WTC11 (cell line): ENCODE measurements at regions not wholly inside any gene's neighbourhood (a gene's known extent, or its start where the extent isn't known, plus 50 kb on each side); places are given as distances from the start of the nearest gene placed in this dataset.

Experiments
- E2F1 ChIP-seq: sonication (generic); formaldehyde crosslinking; IDR thresholded peaks from 2 replicates; pipeline ENCODE4 v1.8.0; 2022; ENCODE audit warnings: mild to moderate bottlenecking, missing genetic modification reagents
- ESRRA ChIP-seq: sonication (generic); formaldehyde crosslinking; IDR thresholded peaks from 2 replicates; pipeline ENCODE4 v1.8.1; 2022; ENCODE audit warnings: mild to moderate bottlenecking, missing genetic modification reagents, borderline replicate concordance
- HMGXB4 ChIP-seq: sonication (generic); formaldehyde crosslinking; IDR thresholded peaks from 2 replicates; pipeline ENCODE4 v1.8.1; 2023; ENCODE audit warnings: mild to moderate bottlenecking, moderate library complexity, missing genetic modification reagents
- JAZF1 ChIP-seq: fragments of 250-450 bp; sonication (Bioruptor Pico); IDR thresholded peaks from 2 replicates; pipeline ENCODE4 v1.9.0; 2021; ENCODE audit warnings: moderate library complexity, mild to moderate bottlenecking, inconsistent platforms
- MAX ChIP-seq: sonication (generic); formaldehyde crosslinking; IDR thresholded peaks from 2 replicates; pipeline ENCODE4 v1.8.0; 2022; ENCODE audit warnings: mild to moderate bottlenecking, missing genetic modification reagents
- MXD4 ChIP-seq: fragments of 250-450 bp; sonication (Bioruptor Pico); IDR thresholded peaks from 2 replicates; pipeline ENCODE4 v1.8.0; 2021; ENCODE audit warnings: mild to moderate bottlenecking, moderate library complexity, borderline replicate concordance
- ZNF232 ChIP-seq: sonication (generic); formaldehyde crosslinking; IDR thresholded peaks from 2 replicates; pipeline ENCODE4 v1.8.0; 2022; ENCODE audit warnings: mild to moderate bottlenecking, missing genetic modification reagents
- ZNF671 ChIP-seq: fragments of 250-450 bp; sonication (Bioruptor Pico); IDR thresholded peaks from 2 replicates; pipeline ENCODE4 v1.8.0; 2021; ENCODE audit warnings: mild to moderate bottlenecking

- no peak for TF ChIP-seq E2F1
- TF ChIP-seq ZNF671 = no peak
- no peak for TF ChIP-seq ESRRA (CRISPR knock-in tag)
- TF ChIP-seq MXD4 = no peak
- TF ChIP-seq MAX = no peak
- TF ChIP-seq JAZF1 (CRISPR knock-in tag) = no peak
- TF ChIP-seq ZNF232 (CRISPR knock-in tag) = no peak
- no peak for TF ChIP-seq HMGXB4 (CRISPR knock-in tag)
Observed at GRCh38 chr2:67294218-67294617, 102.9 kb upstream of the ETAA1 start.
